HEK293 (cell line): ENCODE measurements at regions not wholly inside any gene's neighbourhood (a gene's known extent, or its start where the extent isn't known, plus 50 kb on each side); places are given as distances from the start of the nearest gene placed in this dataset.
A peak's percentile ranks its signal among the peaks of the same experiment; 100 is the strongest.

Experiments used
- CTCF ChIA-PET: fragments of 350-600 bp; formaldehyde crosslinking; extraction: SDS; loops from one replicate; lab custom pipeline; 2021; ENCODE audit warnings: antibody characterized with exemption; lab: Yijun Ruan, JAX
- POLR2A ChIA-PET: fragments of 300-600 bp; formaldehyde crosslinking; extraction: SDS; loops from one replicate; lab custom pipeline; 2020; ENCODE audit warnings: antibody characterized with exemption, inconsistent platforms; lab: Yijun Ruan, JAX
- H3K27ac ChIP-seq: fragments of 200-500 bp; sonication (Bioruptor generic); 2 replicates; pipeline ENCODE4 v1.5.1; 2014; ENCODE audit warnings: low read depth, low read length, control low read depth, inconsistent platforms; ENCODE audit errors: extremely low read depth
- H3K36me3 ChIP-seq, 2 experiments: fragments of 200-500 bp in 1 of 2; sonication (Bioruptor generic) in 1 of 2; 1 replicate in 1 of 2; 2 replicates in 1 of 2; pipeline ENCODE4 v1.5.1; 2014 to 2017; ENCODE audit warnings: inconsistent platforms in 2 of 2, low read length in 2 of 2; ENCODE audit not compliant: control insufficient read depth in 2 of 2, insufficient read depth in 1 of 2
- H3K4me1 ChIP-seq: fragments of 200-500 bp; sonication (Bioruptor generic); 2 replicates; pipeline ENCODE4 v1.5.1; 2014; ENCODE audit warnings: mild to moderate bottlenecking, low read length, inconsistent platforms; ENCODE audit not compliant: control insufficient read depth, insufficient read depth
- H3K4me3 ChIP-seq: 2 replicates; pipeline ENCODE4 v1.5.1; 2011; ENCODE audit warnings: low read depth, mild to moderate bottlenecking, control low read depth, low read length, moderate library complexity
- H3K9me3 ChIP-seq: fragments of 200-500 bp; sonication (Bioruptor generic); 2 replicates; pipeline ENCODE4 v1.5.1; 2014; ENCODE audit warnings: low read depth, low read length, inconsistent platforms; ENCODE audit not compliant: control insufficient read depth, insufficient read depth
- ATF2 ChIP-seq: fragments of 450-650 bp; formaldehyde crosslinking; IDR thresholded peaks from 2 replicates; pipeline ENCODE4 v1.5.1; 2016; ENCODE audit warnings: missing biosample characterization, missing genetic modification characterization, low read depth
- EGR2 ChIP-seq: fragments of 450-650 bp; formaldehyde crosslinking; IDR thresholded peaks from 2 replicates; pipeline ENCODE4 v1.5.1; 2016; ENCODE audit warnings: low read depth, missing biosample characterization, missing genetic modification characterization
- FEZF1 ChIP-seq: fragments of 450-650 bp; formaldehyde crosslinking; IDR thresholded peaks from 2 replicates; pipeline ENCODE4 v1.5.1; 2016; ENCODE audit warnings: missing biosample characterization, missing genetic modification characterization
- GLI2 ChIP-seq: fragments of 450-650 bp; formaldehyde crosslinking; IDR thresholded peaks from 2 replicates; pipeline ENCODE4; 2017; ENCODE audit warnings: missing biosample characterization, missing genetic modification characterization, low read depth, borderline replicate concordance
- GLIS2 ChIP-seq: fragments of 450-650 bp; formaldehyde crosslinking; IDR thresholded peaks from 2 replicates; pipeline ENCODE4 v1.5.1; 2016; ENCODE audit warnings: missing biosample characterization, missing genetic modification characterization
- HOXA7 ChIP-seq: sonication (generic); formaldehyde crosslinking; IDR thresholded peaks from 2 replicates; pipeline ENCODE4 v1.8.1; 2022; ENCODE audit warnings: missing genetic modification reagents, borderline replicate concordance
- PRDM1 ChIP-seq: fragments of 450-650 bp; formaldehyde crosslinking; IDR thresholded peaks from 2 replicates; pipeline ENCODE4; 2016; ENCODE audit warnings: missing biosample characterization, missing genetic modification characterization
- SP2 ChIP-seq: fragments of 450-650 bp; formaldehyde crosslinking; IDR thresholded peaks from 2 replicates; pipeline ENCODE4 v1.5.1; 2016; ENCODE audit warnings: missing biosample characterization, missing genetic modification characterization
- TRIM28 ChIP-seq: IDR thresholded peaks from 2 replicates; pipeline ENCODE4 v1.6.1; 2011; ENCODE audit warnings: low read length, control low read depth, borderline replicate concordance
- ZFHX2 ChIP-seq: fragments of 450-650 bp; formaldehyde crosslinking; conservative IDR thresholded peaks from 2 replicates; pipeline ENCODE4 v1.5.1; 2016; ENCODE audit warnings: missing biosample characterization, missing genetic modification characterization
- ZFP69B ChIP-seq: fragments of 450-650 bp; formaldehyde crosslinking; IDR thresholded peaks from 2 replicates; pipeline ENCODE4 v1.5.1; 2016; ENCODE audit warnings: missing biosample characterization, missing genetic modification characterization
- ZNF175 ChIP-seq: fragments of 450-650 bp; formaldehyde crosslinking; IDR thresholded peaks from 2 replicates; pipeline ENCODE4 v1.5.1; 2016; ENCODE audit warnings: missing biosample characterization, missing genetic modification characterization
- ZNF214 ChIP-seq: fragments of 450-650 bp; formaldehyde crosslinking; IDR thresholded peaks from 2 replicates; pipeline ENCODE4 v1.5.1; 2017; ENCODE audit warnings: missing biosample characterization, mild to moderate bottlenecking, missing genetic modification characterization, borderline replicate concordance
- ZNF670 ChIP-seq: fragments of 450-650 bp; formaldehyde crosslinking; IDR thresholded peaks from 2 replicates; pipeline ENCODE4 v1.5.1; 2016; ENCODE audit warnings: missing biosample characterization, missing genetic modification characterization, low read depth
- ZNF707 ChIP-seq: fragments of 450-650 bp; formaldehyde crosslinking; IDR thresholded peaks from 2 replicates; pipeline ENCODE4 v1.5.1; 2016; ENCODE audit warnings: missing biosample characterization, missing genetic modification characterization
- ZSCAN18 ChIP-seq: fragments of 450-650 bp; formaldehyde crosslinking; IDR thresholded peaks from 2 replicates; pipeline ENCODE4 v1.5.1; 2016; ENCODE audit warnings: missing biosample characterization, missing genetic modification characterization
- TF ChIP-seq, protein P1 (sequence below): fragments of 450-650 bp; formaldehyde crosslinking; IDR thresholded peaks from 2 replicates; pipeline ENCODE4 v1.5.1; 2016; ENCODE audit warnings: missing biosample characterization, missing genetic modification characterization

DNA sequence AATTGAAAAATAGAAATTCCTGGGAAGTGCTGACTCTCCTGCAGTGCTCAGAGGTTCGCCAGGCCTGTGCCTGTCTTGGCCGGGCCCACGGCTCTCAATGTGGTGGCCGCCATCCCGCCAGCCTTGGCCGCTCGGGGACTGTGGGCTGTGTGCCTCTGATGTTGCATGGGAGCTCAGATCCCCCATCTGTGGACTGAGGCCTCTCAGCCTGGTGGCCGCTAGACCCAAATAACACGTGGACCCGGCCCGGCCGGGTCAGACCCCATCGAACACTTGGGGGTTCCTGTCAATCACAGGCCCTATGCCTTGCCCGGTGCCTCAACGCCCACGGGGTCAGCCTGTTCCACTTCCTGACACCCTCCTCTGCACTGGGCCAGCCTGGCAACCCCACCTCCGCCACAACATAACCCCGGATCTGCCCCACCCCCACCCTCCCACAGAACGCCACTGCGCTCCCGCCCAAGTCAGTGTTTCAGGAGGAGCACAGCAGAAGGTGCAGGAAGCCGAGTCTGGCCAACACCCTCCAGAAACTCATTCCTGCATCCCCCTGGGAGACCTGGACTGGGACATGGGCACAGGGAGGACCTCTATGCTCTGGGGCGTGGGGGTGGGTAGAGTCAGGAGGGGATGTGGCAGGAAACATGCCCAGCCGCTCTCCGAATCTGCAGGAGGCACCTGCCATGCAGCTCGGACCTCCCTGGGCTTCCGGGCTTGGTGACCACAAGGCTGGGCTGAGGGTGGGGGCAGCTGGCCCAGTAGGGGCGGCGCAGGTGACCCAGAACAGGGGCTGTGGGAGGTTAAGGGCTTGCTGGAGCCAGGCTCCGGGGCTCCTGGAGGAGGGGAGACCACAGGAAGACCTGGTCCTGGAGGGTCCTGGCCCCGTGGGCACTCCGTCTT lies 98.7 kb upstream of the BHLHE23 start:
- CTCF ChIA-PET, result interaction anchor here (0.5 kb wide), 1 partner anchor 176 kb away, joined by 3 read pairs; no protein-coding TSS in a partner anchor
- POLR2A ChIA-PET, result no interaction called here

GRCh38 chr20:63104312-63105181 lies 97.8 kb upstream of the BHLHE23 start:
- Histone ChIP-seq H3K4me1 (no peaks in the 10 kb centered on the region; the same call in 1 of the 2 replicates), H3K27ac (no peak overlapping the region), H3K4me3 (no peak overlapping the region), H3K36me3 (no peaks in the 10 kb centered on the region), H3K9me3 (no peaks in the 10 kb centered on the region)
- ChIA-PET POLR2A (no interaction called here), CTCF (no interaction called here)
- TF ChIP-seq ZNF175 (no peak), ATF2 (tag by site-specific recombination) (no peak), ZNF670 (tag by site-specific recombination) (no peak), ZSCAN18 (tag by site-specific recombination) (no peak), TRIM28 (no peak), EGR2 (no peak), ZNF707 (no peak), GLI2 (tag by site-specific recombination) (no peak), ZNF214 (tag by site-specific recombination) (no peak), HOXA7 (CRISPR knock-in tag) (no peak), FEZF1 (tag by site-specific recombination) (no peak), GLIS2 (no peak)
- TF ChIP-seq, protein P1, sequence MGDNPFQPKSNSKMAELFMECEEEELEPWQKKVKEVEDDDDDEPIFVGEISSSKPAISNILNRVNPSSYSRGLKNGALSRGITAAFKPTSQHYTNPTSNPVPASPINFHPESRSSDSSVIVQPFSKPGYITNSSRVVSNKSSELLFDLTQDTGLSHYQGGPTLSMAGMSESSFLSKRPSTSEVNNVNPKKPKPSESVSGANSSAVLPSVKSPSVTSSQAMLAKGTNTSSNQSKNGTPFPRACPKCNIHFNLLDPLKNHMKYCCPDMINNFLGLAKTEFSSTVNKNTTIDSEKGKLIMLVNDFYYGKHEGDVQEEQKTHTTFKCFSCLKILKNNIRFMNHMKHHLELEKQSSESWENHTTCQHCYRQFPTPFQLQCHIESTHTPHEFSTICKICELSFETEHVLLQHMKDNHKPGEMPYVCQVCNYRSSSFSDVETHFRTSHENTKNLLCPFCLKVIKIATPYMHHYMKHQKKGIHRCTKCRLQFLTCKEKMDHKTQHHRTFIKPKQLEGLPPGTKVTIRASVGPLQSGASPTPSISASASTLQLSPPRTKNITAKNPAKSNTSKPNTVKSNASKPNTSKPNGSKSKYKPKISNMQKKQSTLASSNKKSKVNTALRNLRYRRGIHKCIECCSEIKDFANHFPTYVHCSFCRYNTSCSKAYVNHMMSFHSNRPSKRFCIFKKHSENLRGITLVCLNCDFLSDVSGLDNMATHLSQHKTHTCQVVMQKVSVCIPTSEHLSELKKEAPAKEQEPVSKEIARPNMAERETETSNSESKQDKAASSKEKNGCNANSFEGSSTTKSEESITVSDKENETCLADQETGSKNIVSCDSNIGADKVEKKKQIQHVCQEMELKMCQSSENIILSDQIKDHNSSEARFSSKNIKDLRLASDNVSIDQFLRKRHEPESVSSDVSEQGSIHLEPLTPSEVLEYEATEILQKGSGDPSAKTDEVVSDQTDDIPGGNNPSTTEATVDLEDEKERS (tag by site-specific recombination), result no peak

More for the DNA sequence above, 98.7 kb upstream of the BHLHE23 start:
- H3K4me1 ChIP-seq, result no peaks in the 10 kb centered on the region; the same call in 1 of the 2 replicates
- TF ChIP-seq ZFP69B (tag by site-specific recombination) (no peak), ZFHX2 (tag by site-specific recombination) (peak; percentile 64), SP2 (tag by site-specific recombination) (no peak), PRDM1 (no peak), EGR2 (peak; percentile 21; the same call in 1 of the 2 replicates)
- H3K9me3 ChIP-seq, result no peaks in the 10 kb centered on the region
- H3K36me3 ChIP-seq, result no peaks in the 10 kb centered on the region
- no peak overlapping the region for H3K27ac ChIP-seq
- H3K4me3 ChIP-seq, result no peak overlapping the region
